ENCODE measurements at regions not wholly inside any gene's neighbourhood (a gene's known extent, or its start where the extent isn't known, plus 50 kb on each side); places are given as distances from the start of the nearest gene placed in this dataset.

GRCh38 chr1:5340560-5341130 lies 651.6 kb downstream of the NPHP4 start:
- DNase-seq (ENCODE audit: low spot score) = no peak

GRCh38 chr1:5338466-5338865 lies 653.8 kb downstream of the NPHP4 start:
- DNase-seq (ENCODE audit: low spot score) = no peak

- DNase-seq (ENCODE audit: low spot score) = no peak
Observed at GRCh38 chr1:5333291-5333690, 658.9 kb downstream of the NPHP4 start.

GRCh38 chr1:5331101-5331500 lies 661.1 kb downstream of the NPHP4 start:
- DNase-seq (ENCODE audit: low spot score) = no peak

GRCh38 chr1:5329068-5329739 lies 663.0 kb downstream of the NPHP4 start:
- no peak for DNase-seq (ENCODE audit: low spot score)

GRCh38 chr1:5324883-5325282 lies 667.3 kb downstream of the NPHP4 start:
- no peak for DNase-seq (ENCODE audit: low spot score)

- no peak for DNase-seq (ENCODE audit: low spot score)
Observed at GRCh38 chr1:5318143-5318816, 663.9 kb downstream of the AJAP1 start.

- no peak for DNase-seq (ENCODE audit: low spot score)
Observed at GRCh38 chr1:5317391-5317790, 663.0 kb downstream of the AJAP1 start.

GRCh38 chr1:5312862-5313261 lies 658.5 kb downstream of the AJAP1 start:
- DNase-seq (ENCODE audit: low spot score) = no peak

- no peak for DNase-seq (ENCODE audit: low spot score)
Observed at GRCh38 chr1:5312293-5312674, 657.9 kb downstream of the AJAP1 start.

GRCh38 chr1:5311634-5312292 lies 657.4 kb downstream of the AJAP1 start:
- no peak for DNase-seq (ENCODE audit: low spot score)

- no peak for DNase-seq (ENCODE audit: low spot score)
Observed at GRCh38 chr1:5311147-5311546, 656.7 kb downstream of the AJAP1 start.

- DNase-seq (ENCODE audit: low spot score) = no peak
Observed at GRCh38 chr1:5308249-5308648, 653.8 kb downstream of the AJAP1 start.

- DNase-seq (ENCODE audit: low spot score) = no peak
Observed at GRCh38 chr1:5304702-5305101, 650.3 kb downstream of the AJAP1 start.

- no peak for DNase-seq (ENCODE audit: low spot score)
Observed at GRCh38 chr1:5298376-5298775, 644.0 kb downstream of the AJAP1 start.

- no peak for DNase-seq (ENCODE audit: low spot score)
Observed at GRCh38 chr1:5297886-5298239, 643.5 kb downstream of the AJAP1 start.

- no peak for DNase-seq (ENCODE audit: low spot score)
Observed at GRCh38 chr1:5297180-5297885, 642.9 kb downstream of the AJAP1 start.

- DNase-seq (ENCODE audit: low spot score) = no peak
Observed at GRCh38 chr1:5296557-5297179, 642.3 kb downstream of the AJAP1 start.

GRCh38 chr1:5296095-5296494 lies 641.7 kb downstream of the AJAP1 start:
- no peak for DNase-seq (ENCODE audit: low spot score)

- DNase-seq (ENCODE audit: low spot score) = no peak
Observed at GRCh38 chr1:5291889-5292288, 637.5 kb downstream of the AJAP1 start.

GRCh38 chr1:5287178-5288150 lies 633.1 kb downstream of the AJAP1 start:
- DNase-seq (ENCODE audit: low spot score) = no peak

Measured in hepatic stellate cell (primary cell).